ENCODE measurements at regions not wholly inside any gene's neighbourhood (a gene's known extent, or its start where the extent isn't known, plus 50 kb on each side); places are given as distances from the start of the nearest gene placed in this dataset.

- Histone ChIP-seq H3K4me2 (ENCODE audit: low read length) (no peak overlapping the region), H3K4me1 (ENCODE audit: low read length) (no peaks in the 10 kb centered on the region), H3K27me3 (ENCODE audit: low read depth, low read length) (no peaks in the 10 kb centered on the region), H3K9ac (ENCODE audit: low read length) (no peak overlapping the region), H3K27ac (ENCODE audit: low read length) (no peak overlapping the region), H3K36me3 (replicated peaks; ENCODE audit: low read depth, low read length) (no peaks in the 10 kb centered on the region), H3K9me3 (ENCODE audit: insufficient read depth, low read length) (no peaks in the 10 kb centered on the region), H2AFZ (ENCODE audit: low read depth, low read length) (no peak overlapping the region), H3K4me3 (ENCODE audit: low read length) (no peak overlapping the region), H4K20me1 (ENCODE audit: insufficient read depth, low read length) (no peaks in the 10 kb centered on the region), H3K79me2 (ENCODE audit: low read length) (no peaks in the 10 kb centered on the region)
- no peak for TF ChIP-seq CTCF (IDR thresholded peaks at IDR 0.05; ENCODE audit: low read depth, low read length)
- no peak for TF ChIP-seq EZH2phosphoT487 (IDR thresholded peaks at IDR 0.05; ENCODE audit: low read depth)
Observed at GRCh38 chr5:30850866-30851265, 342.6 kb upstream of the CDH6 start.

- Histone ChIP-seq H3K9me3 (ENCODE audit: insufficient read depth, low read length) (no peaks in the 10 kb centered on the region), H3K4me3 (ENCODE audit: low read length) (no peak overlapping the region), H3K27me3 (ENCODE audit: low read depth, low read length) (no peaks in the 10 kb centered on the region), H3K4me2 (ENCODE audit: low read length) (no peak overlapping the region), H3K36me3 (replicated peaks; ENCODE audit: low read depth, low read length) (no peaks in the 10 kb centered on the region), H3K9ac (ENCODE audit: low read length) (no peak overlapping the region), H2AFZ (ENCODE audit: low read depth, low read length) (no peak overlapping the region), H3K27ac (ENCODE audit: low read length) (no peak overlapping the region), H3K79me2 (ENCODE audit: low read length) (no peaks in the 10 kb centered on the region), H4K20me1 (ENCODE audit: insufficient read depth, low read length) (no peaks in the 10 kb centered on the region), H3K4me1 (ENCODE audit: low read length) (no peaks in the 10 kb centered on the region)
- TF ChIP-seq EZH2phosphoT487 (IDR thresholded peaks at IDR 0.05; ENCODE audit: low read depth): no peak
- TF ChIP-seq CTCF (IDR thresholded peaks at IDR 0.05; ENCODE audit: low read depth, low read length): no peak
Observed at GRCh38 chr5:30849931-30850710, 343.4 kb upstream of the CDH6 start.

- Histone ChIP-seq H2AFZ (ENCODE audit: low read depth, low read length) (no peak overlapping the region), H3K27me3 (ENCODE audit: low read depth, low read length) (no peaks in the 10 kb centered on the region), H3K4me3 (ENCODE audit: low read length) (no peak overlapping the region), H4K20me1 (ENCODE audit: insufficient read depth, low read length) (no peaks in the 10 kb centered on the region), H3K9ac (ENCODE audit: low read length) (no peak overlapping the region), H3K27ac (ENCODE audit: low read length) (no peak overlapping the region), H3K4me2 (ENCODE audit: low read length) (no peak overlapping the region), H3K4me1 (ENCODE audit: low read length) (no peaks in the 10 kb centered on the region), H3K79me2 (ENCODE audit: low read length) (no peaks in the 10 kb centered on the region), H3K36me3 (replicated peaks; ENCODE audit: low read depth, low read length) (no peaks in the 10 kb centered on the region), H3K9me3 (ENCODE audit: insufficient read depth, low read length) (no peaks in the 10 kb centered on the region)
- TF ChIP-seq EZH2phosphoT487 (IDR thresholded peaks at IDR 0.05; ENCODE audit: low read depth): no peak
- no peak for TF ChIP-seq CTCF (IDR thresholded peaks at IDR 0.05; ENCODE audit: low read depth, low read length)
Observed at GRCh38 chr5:30846171-30846570, 347.3 kb upstream of the CDH6 start.

GRCh38 chr5:30845194-30845593 is 348.3 kb upstream of the CDH6 start:
- no peak overlapping the region for H3K4me2 ChIP-seq (ENCODE audit: low read length)

More at GRCh38 chr5:30845194-30845593, 348.3 kb upstream of the CDH6 start:
- H3K4me3 ChIP-seq (ENCODE audit: low read length): no peak overlapping the region
- H2AFZ ChIP-seq (ENCODE audit: low read depth, low read length): no peak overlapping the region
- no peak overlapping the region for H3K27ac ChIP-seq (ENCODE audit: low read length)
- no peak for TF ChIP-seq EZH2phosphoT487 (IDR thresholded peaks at IDR 0.05; ENCODE audit: low read depth)
- no peak for TF ChIP-seq CTCF (IDR thresholded peaks at IDR 0.05; ENCODE audit: low read depth, low read length)
- no peaks in the 10 kb centered on the region for H3K36me3 ChIP-seq (replicated peaks; ENCODE audit: low read depth, low read length)
- no peaks in the 10 kb centered on the region for H3K9me3 ChIP-seq (ENCODE audit: insufficient read depth, low read length)
- H3K27me3 ChIP-seq (ENCODE audit: low read depth, low read length): no peaks in the 10 kb centered on the region
- H3K79me2 ChIP-seq (ENCODE audit: low read length): no peaks in the 10 kb centered on the region
- H4K20me1 ChIP-seq (ENCODE audit: insufficient read depth, low read length): no peaks in the 10 kb centered on the region
- H3K9ac ChIP-seq (ENCODE audit: low read length): no peak overlapping the region
- no peaks in the 10 kb centered on the region for H3K4me1 ChIP-seq (ENCODE audit: low read length)

Measured in OCI-LY3 (cell line).